ENCODE measurements at regions not wholly inside any gene's neighbourhood (a gene's known extent, or its start where the extent isn't known, plus 50 kb on each side); places are given as distances from the start of the nearest gene placed in this dataset.

DNA sequence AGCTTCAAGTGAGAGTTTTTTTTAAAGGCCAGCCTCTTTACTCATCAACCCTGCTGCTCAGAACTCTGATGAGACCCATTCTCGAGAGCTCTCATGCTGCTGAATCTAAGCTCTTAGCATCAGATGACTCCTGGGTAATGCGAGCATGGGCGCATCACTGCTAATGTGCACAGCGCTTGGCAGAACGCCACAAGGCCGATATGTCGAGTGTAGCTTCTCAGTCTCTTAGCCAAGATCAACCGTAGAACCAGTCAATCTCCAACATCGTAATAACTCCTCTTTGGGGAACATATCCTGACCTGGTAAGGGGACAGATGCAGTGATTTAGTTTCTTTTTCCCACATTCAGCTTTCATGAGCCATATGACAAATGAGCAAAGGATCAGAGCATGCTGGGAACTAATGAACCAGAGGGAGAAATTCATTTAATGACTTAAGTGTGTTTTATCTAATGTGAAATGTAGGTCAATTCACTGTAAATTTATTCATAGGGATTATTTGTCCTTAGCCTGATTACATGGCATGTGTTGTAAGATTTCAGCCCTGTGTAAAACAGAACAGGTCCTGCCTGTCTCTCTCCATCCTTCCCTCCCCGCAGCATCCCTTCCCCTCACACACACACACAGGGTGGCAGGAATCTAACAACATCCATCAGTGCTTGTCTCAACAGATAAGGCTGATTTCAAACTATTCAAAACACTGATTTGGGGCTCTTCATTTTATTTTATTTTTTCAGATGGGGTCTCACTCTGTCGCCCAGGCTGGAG is 195.4 kb upstream of the C2CD4B start:
- dilution Hi-C loops (cut with MboI; ENCODE audit: extremely low pct_ligation_motif_present, low sequenced_read_pairs): no loop called here
- TF ChIP-seq, protein P1, sequence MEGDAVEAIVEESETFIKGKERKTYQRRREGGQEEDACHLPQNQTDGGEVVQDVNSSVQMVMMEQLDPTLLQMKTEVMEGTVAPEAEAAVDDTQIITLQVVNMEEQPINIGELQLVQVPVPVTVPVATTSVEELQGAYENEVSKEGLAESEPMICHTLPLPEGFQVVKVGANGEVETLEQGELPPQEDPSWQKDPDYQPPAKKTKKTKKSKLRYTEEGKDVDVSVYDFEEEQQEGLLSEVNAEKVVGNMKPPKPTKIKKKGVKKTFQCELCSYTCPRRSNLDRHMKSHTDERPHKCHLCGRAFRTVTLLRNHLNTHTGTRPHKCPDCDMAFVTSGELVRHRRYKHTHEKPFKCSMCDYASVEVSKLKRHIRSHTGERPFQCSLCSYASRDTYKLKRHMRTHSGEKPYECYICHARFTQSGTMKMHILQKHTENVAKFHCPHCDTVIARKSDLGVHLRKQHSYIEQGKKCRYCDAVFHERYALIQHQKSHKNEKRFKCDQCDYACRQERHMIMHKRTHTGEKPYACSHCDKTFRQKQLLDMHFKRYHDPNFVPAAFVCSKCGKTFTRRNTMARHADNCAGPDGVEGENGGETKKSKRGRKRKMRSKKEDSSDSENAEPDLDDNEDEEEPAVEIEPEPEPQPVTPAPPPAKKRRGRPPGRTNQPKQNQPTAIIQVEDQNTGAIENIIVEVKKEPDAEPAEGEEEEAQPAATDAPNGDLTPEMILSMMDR (optimal IDR thresholded peaks at IDR 0.05 in 1 of 3, IDR thresholded peaks at IDR 0.05 in 1 of 3, conservative IDR thresholded peaks at IDR 0.05 in 1 of 3; ENCODE audit: extremely low read depth in 1 of 3, insufficient read depth in 2 of 3, low read length in 3 of 3): no peak
- TF ChIP-seq EZH2 (IDR thresholded peaks at IDR 0.05; ENCODE audit: low read length): no peak
- Histone ChIP-seq H3K9me1 (ENCODE audit: control insufficient read depth, extremely low read depth, insufficient read depth, low read length) (no peaks in the 10 kb centered on the region), H4K20me1 (ENCODE audit: control insufficient read depth, extremely low read depth, insufficient read depth, low read length) (no peaks in the 10 kb centered on the region), H3K9ac (ENCODE audit: control insufficient read depth, extremely low read depth, insufficient read depth, low read length) (no peak overlapping the region), H2AFZ (ENCODE audit: control insufficient read depth, low read length) (no peak overlapping the region), H3K9me3 (ENCODE audit: control insufficient read depth, low read depth, low read length) (no peaks in the 10 kb centered on the region), H3K79me2 (ENCODE audit: control insufficient read depth, insufficient read depth, low read length) (no peaks in the 10 kb centered on the region), H3K4me2 (ENCODE audit: control insufficient read depth, extremely low read depth, insufficient read depth, low read depth, low read length) (peak overlapping the region; percentile 37), H3K4me1 (ENCODE audit: control insufficient read depth, extremely low read depth, insufficient read depth, low read length) (no peaks in the 10 kb centered on the region), H3K36me3 (ENCODE audit: control insufficient read depth in 2 of 2, extremely low read depth in 1 of 2, insufficient read depth in 2 of 2, low read length in 2 of 2) (no peaks in the 10 kb centered on the region), H3K27me3 (ENCODE audit: control insufficient read depth, extremely low read depth, insufficient read depth, low read length) (peaks cover 12% of the 10 kb centered on the region), H3K27ac (ENCODE audit: control insufficient read depth, insufficient read depth, low read length) (no peak overlapping the region), H3K4me3 (ENCODE audit: control insufficient read depth in 2 of 3, extremely low read depth in 1 of 3, insufficient read depth in 2 of 3, low read depth in 1 of 3, low read length in 3 of 3) (no peak overlapping the region)
- FAIRE-seq: no peak
- no peak for DNase-seq (ENCODE audit: low read depth, low spot score)

GRCh38 chr15:62362144-62362543 is 197.1 kb upstream of the C2CD4B start:
- FAIRE-seq: no peak

More at GRCh38 chr15:62362144-62362543, 197.1 kb upstream of the C2CD4B start:
- no peak for TF ChIP-seq EZH2 (IDR thresholded peaks at IDR 0.05; ENCODE audit: low read length)
- TF ChIP-seq, protein P1 (optimal IDR thresholded peaks at IDR 0.05 in 1 of 3, IDR thresholded peaks at IDR 0.05 in 1 of 3, conservative IDR thresholded peaks at IDR 0.05 in 1 of 3; ENCODE audit: extremely low read depth in 1 of 3, insufficient read depth in 2 of 3, low read length in 3 of 3): no peak
- Histone ChIP-seq H3K4me2 (ENCODE audit: control insufficient read depth, extremely low read depth, insufficient read depth, low read depth, low read length) (no peak overlapping the region), H3K36me3 (ENCODE audit: control insufficient read depth in 2 of 2, extremely low read depth in 1 of 2, insufficient read depth in 2 of 2, low read length in 2 of 2) (no peaks in the 10 kb centered on the region), H2AFZ (ENCODE audit: control insufficient read depth, low read length) (no peak overlapping the region), H3K27me3 (ENCODE audit: control insufficient read depth, extremely low read depth, insufficient read depth, low read length) (peaks cover 12% of the 10 kb centered on the region), H3K27ac (ENCODE audit: control insufficient read depth, insufficient read depth, low read length) (no peak overlapping the region), H3K4me1 (ENCODE audit: control insufficient read depth, extremely low read depth, insufficient read depth, low read length) (no peaks in the 10 kb centered on the region), H3K9me3 (ENCODE audit: control insufficient read depth, low read depth, low read length) (no peaks in the 10 kb centered on the region), H3K4me3 (ENCODE audit: control insufficient read depth in 2 of 3, extremely low read depth in 1 of 3, insufficient read depth in 2 of 3, low read depth in 1 of 3, low read length in 3 of 3) (no peak overlapping the region), H4K20me1 (ENCODE audit: control insufficient read depth, extremely low read depth, insufficient read depth, low read length) (no peaks in the 10 kb centered on the region), H3K79me2 (ENCODE audit: control insufficient read depth, insufficient read depth, low read length) (no peaks in the 10 kb centered on the region), H3K9ac (ENCODE audit: control insufficient read depth, extremely low read depth, insufficient read depth, low read length) (no peak overlapping the region), H3K9me1 (ENCODE audit: control insufficient read depth, extremely low read depth, insufficient read depth, low read length) (no peaks in the 10 kb centered on the region)
- DNase-seq (ENCODE audit: low read depth, low spot score): no peak
- dilution Hi-C loops (cut with MboI; ENCODE audit: extremely low pct_ligation_motif_present, low sequenced_read_pairs): no loop called here

All from keratinocyte (primary cell).